Chondrocyte (in vitro differentiated cells): ENCODE measurements at regions not wholly inside any gene's neighbourhood (a gene's known extent, or its start where the extent isn't known, plus 50 kb on each side); places are given as distances from the start of the nearest gene placed in this dataset.

Experiments
- DNase-seq: peaks from one replicate; pipeline ENCODE4 v3.0.0; 2021; ENCODE audit warnings: mixed read lengths, low spot score
- H3K27ac Mint-ChIP-seq: one replicate; pipeline ENCODE4 v1.8.0; 2021; ENCODE audit warnings: mild to moderate bottlenecking, moderate library complexity, mixed read lengths; ENCODE audit not compliant: unreplicated experiment
- H3K27me3 Mint-ChIP-seq: 2 replicates; pipeline ENCODE4 v1.8.0; 2021; ENCODE audit warnings: low read depth, mixed read lengths
- H3K36me3 Mint-ChIP-seq: 2 replicates; pipeline ENCODE4 v1.8.0; 2021; ENCODE audit warnings: low read depth, mixed read lengths
- H3K4me1 Mint-ChIP-seq: 2 replicates; pipeline ENCODE4 v1.8.0; 2021; ENCODE audit warnings: low read depth, mild to moderate bottlenecking, mixed read lengths
- H3K4me3 Mint-ChIP-seq: one replicate; pipeline ENCODE4 v1.8.0; 2021; ENCODE audit warnings: mild to moderate bottlenecking, moderate library complexity, mixed read lengths; ENCODE audit not compliant: unreplicated experiment
- H3K9me3 Mint-ChIP-seq: 2 replicates; pipeline ENCODE4 v1.8.0; 2021; ENCODE audit warnings: low read depth, mixed read lengths
- TF ChIP-seq, protein P1 (sequence below): fragments of 200-600 bp; sonication (generic); IDR thresholded peaks from 2 replicates; pipeline ENCODE4 v1.5.0; 2021; ENCODE audit warnings: antibody characterized with exemption, mild to moderate bottlenecking, moderate library complexity

DNA sequence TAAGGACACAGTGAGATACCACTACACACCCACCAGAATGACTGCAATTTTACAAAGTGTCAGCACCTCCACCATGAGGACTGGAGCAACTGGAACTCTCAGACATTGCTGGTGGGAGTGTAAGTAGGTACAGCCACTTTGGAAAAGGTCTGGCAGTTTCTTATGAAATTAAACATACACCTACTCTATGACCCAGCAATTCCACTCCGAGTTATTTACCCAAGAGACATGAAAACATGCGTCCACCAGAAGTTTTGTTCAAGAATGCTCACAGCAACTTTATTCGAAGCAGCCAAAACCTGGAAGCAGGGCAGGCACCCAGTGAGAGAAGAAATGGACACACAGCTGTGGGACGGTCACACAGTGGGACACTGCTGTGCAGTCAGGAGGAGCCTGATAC, 384.0 kb downstream of the SOX9 start:
- peaks cover 36% of the 10 kb centered on the region for H3K4me1 Mint-ChIP-seq
- TF ChIP-seq, protein P1, sequence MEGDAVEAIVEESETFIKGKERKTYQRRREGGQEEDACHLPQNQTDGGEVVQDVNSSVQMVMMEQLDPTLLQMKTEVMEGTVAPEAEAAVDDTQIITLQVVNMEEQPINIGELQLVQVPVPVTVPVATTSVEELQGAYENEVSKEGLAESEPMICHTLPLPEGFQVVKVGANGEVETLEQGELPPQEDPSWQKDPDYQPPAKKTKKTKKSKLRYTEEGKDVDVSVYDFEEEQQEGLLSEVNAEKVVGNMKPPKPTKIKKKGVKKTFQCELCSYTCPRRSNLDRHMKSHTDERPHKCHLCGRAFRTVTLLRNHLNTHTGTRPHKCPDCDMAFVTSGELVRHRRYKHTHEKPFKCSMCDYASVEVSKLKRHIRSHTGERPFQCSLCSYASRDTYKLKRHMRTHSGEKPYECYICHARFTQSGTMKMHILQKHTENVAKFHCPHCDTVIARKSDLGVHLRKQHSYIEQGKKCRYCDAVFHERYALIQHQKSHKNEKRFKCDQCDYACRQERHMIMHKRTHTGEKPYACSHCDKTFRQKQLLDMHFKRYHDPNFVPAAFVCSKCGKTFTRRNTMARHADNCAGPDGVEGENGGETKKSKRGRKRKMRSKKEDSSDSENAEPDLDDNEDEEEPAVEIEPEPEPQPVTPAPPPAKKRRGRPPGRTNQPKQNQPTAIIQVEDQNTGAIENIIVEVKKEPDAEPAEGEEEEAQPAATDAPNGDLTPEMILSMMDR, result no peak

GRCh38 chr17:72506773-72507172, 386.0 kb downstream of the SOX9 start:
- Mint-ChIP-seq H3K4me3 (no peak overlapping the region), H3K27me3 (no peaks in the 10 kb centered on the region), H3K4me1 (peaks cover 49% of the 10 kb centered on the region), H3K27ac (peak overlapping the region; percentile 55), H3K9me3 (peaks cover 3% of the 10 kb centered on the region), H3K36me3 (peaks cover 3% of the 10 kb centered on the region)
- TF ChIP-seq, protein P1, result no peak
- DNase-seq, result no peak

More for the DNA sequence above, 384.0 kb downstream of the SOX9 start:
- Mint-ChIP-seq H3K27ac (no peak overlapping the region), H3K27me3 (no peaks in the 10 kb centered on the region), H3K36me3 (peaks cover 3% of the 10 kb centered on the region), H3K4me3 (no peak overlapping the region), H3K9me3 (peaks cover 3% of the 10 kb centered on the region)
- no peak for DNase-seq

- Mint-ChIP-seq H3K4me3 (no peak overlapping the region), H3K36me3 (peaks cover 3% of the 10 kb centered on the region), H3K4me1 (peaks cover 43% of the 10 kb centered on the region), H3K27ac (no peak overlapping the region), H3K27me3 (no peaks in the 10 kb centered on the region), H3K9me3 (peaks cover 3% of the 10 kb centered on the region)
- no peak for DNase-seq
- TF ChIP-seq, protein P1, result no peak
These were observed 386.6 kb downstream of the SOX9 start for GRCh38 chr17:72507370-72507769.

- H3K4me3 Mint-ChIP-seq, result no peak overlapping the region
- H3K36me3 Mint-ChIP-seq, result no peaks in the 10 kb centered on the region
- no peak for DNase-seq
- H3K4me1 Mint-ChIP-seq, result peaks cover 42% of the 10 kb centered on the region
- TF ChIP-seq, protein P1, result no peak
- no peaks in the 10 kb centered on the region for H3K27me3 Mint-ChIP-seq
- H3K27ac Mint-ChIP-seq, result peak overlapping the region; percentile 65
- no peaks in the 10 kb centered on the region for H3K9me3 Mint-ChIP-seq
These were observed 389.7 kb downstream of the SOX9 start for GRCh38 chr17:72510351-72511016.

DNA sequence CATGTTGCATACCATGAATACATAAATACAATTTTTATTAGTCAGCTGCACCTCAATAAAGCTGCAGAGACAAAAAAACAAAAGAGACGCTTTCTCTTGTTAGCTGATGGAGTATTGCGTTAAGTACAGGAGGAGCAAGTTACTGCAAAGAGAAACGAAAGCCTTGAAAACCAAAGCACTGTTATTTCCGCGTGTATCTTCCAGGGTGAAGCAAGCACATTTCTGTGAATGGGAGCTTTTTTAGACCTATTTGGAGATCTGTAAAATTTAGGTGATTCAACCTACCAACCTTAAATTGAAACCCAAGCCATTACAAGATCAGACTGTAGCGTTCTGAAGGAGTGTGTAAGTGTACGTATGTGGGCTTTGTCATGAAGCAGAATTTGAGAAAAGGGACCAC, 390.4 kb downstream of the SOX9 start:
- Mint-ChIP-seq H3K9me3 (no peaks in the 10 kb centered on the region), H3K36me3 (no peaks in the 10 kb centered on the region), H3K4me1 (peaks cover 48% of the 10 kb centered on the region), H3K4me3 (no peak overlapping the region), H3K27me3 (no peaks in the 10 kb centered on the region), H3K27ac (no peak overlapping the region)
- DNase-seq, result no peak
- TF ChIP-seq, protein P1, result no peak
